ENCODE measurements at regions not wholly inside any gene's neighbourhood (a gene's known extent, or its start where the extent isn't known, plus 50 kb on each side); places are given as distances from the start of the nearest gene placed in this dataset.

- TF ChIP-seq CTCF (IDR thresholded peaks at IDR 0.05) (no peak), EZH2phosphoT487 (IDR thresholded peaks at IDR 0.05; ENCODE audit: borderline replicate concordance, low read depth) (no peak), GATA2 (CRISPR knock-in tag; IDR thresholded peaks at IDR 0.05) (no peak), FOSL2 (IDR thresholded peaks at IDR 0.05; ENCODE audit: borderline replicate concordance, low read depth) (no peak), TAF1 (IDR thresholded peaks at IDR 0.05; ENCODE audit: borderline replicate concordance, low read depth, low read length) (no peak), RCOR1 (IDR thresholded peaks at IDR 0.05; ENCODE audit: low read length) (no peak), EP300 (IDR thresholded peaks at IDR 0.05; ENCODE audit: borderline replicate concordance in 1 of 2, low read depth in 1 of 2, low read length in 1 of 2) (no peak), ELF1 (IDR thresholded peaks at IDR 0.05) (no peak), NFIC (IDR thresholded peaks at IDR 0.05; ENCODE audit: borderline replicate concordance) (no peak), CHD2 (IDR thresholded peaks at IDR 0.05; ENCODE audit: low read length, partially characterized antibody) (no peak)
- TF ChIP-seq, protein P1, sequence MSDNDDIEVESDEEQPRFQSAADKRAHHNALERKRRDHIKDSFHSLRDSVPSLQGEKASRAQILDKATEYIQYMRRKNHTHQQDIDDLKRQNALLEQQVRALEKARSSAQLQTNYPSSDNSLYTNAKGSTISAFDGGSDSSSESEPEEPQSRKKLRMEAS (IDR thresholded peaks at IDR 0.05; ENCODE audit: low read depth) = no peak
- TF ChIP-seq, protein P2, sequence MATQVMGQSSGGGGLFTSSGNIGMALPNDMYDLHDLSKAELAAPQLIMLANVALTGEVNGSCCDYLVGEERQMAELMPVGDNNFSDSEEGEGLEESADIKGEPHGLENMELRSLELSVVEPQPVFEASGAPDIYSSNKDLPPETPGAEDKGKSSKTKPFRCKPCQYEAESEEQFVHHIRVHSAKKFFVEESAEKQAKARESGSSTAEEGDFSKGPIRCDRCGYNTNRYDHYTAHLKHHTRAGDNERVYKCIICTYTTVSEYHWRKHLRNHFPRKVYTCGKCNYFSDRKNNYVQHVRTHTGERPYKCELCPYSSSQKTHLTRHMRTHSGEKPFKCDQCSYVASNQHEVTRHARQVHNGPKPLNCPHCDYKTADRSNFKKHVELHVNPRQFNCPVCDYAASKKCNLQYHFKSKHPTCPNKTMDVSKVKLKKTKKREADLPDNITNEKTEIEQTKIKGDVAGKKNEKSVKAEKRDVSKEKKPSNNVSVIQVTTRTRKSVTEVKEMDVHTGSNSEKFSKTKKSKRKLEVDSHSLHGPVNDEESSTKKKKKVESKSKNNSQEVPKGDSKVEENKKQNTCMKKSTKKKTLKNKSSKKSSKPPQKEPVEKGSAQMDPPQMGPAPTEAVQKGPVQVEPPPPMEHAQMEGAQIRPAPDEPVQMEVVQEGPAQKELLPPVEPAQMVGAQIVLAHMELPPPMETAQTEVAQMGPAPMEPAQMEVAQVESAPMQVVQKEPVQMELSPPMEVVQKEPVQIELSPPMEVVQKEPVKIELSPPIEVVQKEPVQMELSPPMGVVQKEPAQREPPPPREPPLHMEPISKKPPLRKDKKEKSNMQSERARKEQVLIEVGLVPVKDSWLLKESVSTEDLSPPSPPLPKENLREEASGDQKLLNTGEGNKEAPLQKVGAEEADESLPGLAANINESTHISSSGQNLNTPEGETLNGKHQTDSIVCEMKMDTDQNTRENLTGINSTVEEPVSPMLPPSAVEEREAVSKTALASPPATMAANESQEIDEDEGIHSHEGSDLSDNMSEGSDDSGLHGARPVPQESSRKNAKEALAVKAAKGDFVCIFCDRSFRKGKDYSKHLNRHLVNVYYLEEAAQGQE (IDR thresholded peaks at IDR 0.05; ENCODE audit: low read depth, low read length) = no peak
Observed at GRCh38 chr19:31725051-31725450, 375.8 kb upstream of the TSHZ3 start.

All from SK-N-SH (cell line).